ENCODE measurements at regions not wholly inside any gene's neighbourhood (a gene's known extent, or its start where the extent isn't known, plus 50 kb on each side); places are given as distances from the start of the nearest gene placed in this dataset.
"Not testable (repeated sequence)": the region's sequence is repeated elsewhere in the genome, so short reads cannot be mapped to it uniquely, and the experiment has no call there.

DNA sequence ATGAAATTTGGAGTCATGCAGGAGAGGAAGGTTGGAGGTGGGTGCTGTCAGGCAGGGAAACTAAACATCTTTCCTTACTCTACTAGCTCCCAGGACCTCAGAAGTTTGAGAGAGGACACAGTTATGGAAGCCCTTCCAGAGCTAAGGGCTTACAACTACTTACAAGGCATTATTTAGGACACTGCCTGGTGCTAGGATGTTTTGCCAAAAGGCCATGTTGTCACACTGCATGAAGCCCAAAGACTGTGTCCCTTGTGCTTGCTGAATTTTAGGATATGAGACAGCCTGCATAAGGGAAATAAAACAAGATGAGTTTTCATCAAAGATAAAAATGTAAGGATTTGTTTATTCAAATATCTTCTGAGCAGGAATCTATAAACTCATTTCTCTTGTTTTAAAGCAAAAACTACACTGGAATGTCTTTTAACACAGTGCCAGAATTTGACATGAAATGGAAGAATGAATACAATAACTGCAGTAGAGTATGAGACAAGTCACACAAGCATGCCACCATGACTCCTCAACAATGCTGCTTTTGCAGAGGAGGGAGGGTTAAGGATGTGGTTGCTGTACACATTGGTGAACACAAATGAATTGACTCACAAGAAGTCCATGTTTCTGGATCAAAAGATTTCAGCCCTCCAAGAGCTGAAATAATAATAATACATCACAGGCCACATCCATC lies 258.4 kb downstream of the SPRY2 start:
- TF ChIP-seq ZNF274 (IDR thresholded peaks at IDR 0.05; ENCODE audit: low read depth, low read length) = no peak
- H3K4me3 ChIP-seq (ENCODE audit: low read length) = no peak overlapping the region

DNA sequence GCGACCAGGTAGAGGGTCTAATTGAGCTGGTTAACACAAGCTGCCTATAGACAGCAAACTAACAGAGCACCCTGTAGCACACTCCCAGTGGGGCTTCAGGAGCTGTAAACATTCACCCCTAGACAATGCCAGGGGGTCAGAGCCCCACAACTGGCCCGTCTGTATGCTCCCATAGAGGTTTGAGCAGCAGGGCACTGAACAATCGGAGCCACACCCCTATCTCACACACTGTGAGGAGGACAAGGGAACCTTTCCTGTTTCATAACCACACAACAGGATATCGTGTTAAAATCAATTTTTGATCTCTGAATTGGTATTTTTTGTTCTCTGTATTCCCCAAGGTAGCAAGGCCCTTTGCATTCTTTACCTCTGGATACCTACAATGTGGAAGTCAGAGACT lies 266.1 kb downstream of the SPRY2 start:
- TF ChIP-seq ZNF274 (IDR thresholded peaks at IDR 0.05; ENCODE audit: low read depth, low read length) = no peak
- H3K4me3 ChIP-seq (ENCODE audit: low read length) = no peak overlapping the region

DNA sequence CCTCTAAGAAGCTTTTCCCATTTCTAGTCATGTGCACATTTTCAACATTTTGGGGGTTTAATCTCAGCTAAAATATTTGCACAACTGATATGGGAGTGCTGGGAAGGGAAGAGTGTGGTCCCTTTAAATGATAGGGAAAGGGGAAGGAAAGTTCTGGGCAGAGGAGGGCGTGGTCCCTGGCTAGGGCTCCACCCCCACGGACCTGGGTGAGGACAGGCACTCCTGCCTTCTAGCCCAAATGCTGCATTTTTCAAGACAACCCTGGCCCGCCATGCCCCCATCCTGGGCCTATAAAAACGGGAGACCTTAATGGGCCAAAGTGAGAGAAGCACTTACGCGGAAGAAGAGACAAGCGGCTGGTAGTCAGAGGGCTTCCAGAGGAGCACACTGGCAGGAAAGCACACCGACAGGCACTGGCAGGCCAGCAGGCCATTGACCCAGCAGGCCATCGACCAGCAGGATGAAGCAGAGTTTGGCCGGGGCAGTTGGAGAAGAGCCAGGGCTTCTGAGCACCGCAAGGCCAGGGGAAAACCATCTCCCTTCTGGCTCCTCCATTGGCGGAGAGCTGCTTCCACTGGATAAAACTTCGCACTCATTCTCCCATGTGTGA lies 266.7 kb downstream of the SPRY2 start:
- no peak for TF ChIP-seq ZNF274 (IDR thresholded peaks at IDR 0.05; ENCODE audit: low read depth, low read length)
- no peak overlapping the region for H3K4me3 ChIP-seq (ENCODE audit: low read length)

DNA sequence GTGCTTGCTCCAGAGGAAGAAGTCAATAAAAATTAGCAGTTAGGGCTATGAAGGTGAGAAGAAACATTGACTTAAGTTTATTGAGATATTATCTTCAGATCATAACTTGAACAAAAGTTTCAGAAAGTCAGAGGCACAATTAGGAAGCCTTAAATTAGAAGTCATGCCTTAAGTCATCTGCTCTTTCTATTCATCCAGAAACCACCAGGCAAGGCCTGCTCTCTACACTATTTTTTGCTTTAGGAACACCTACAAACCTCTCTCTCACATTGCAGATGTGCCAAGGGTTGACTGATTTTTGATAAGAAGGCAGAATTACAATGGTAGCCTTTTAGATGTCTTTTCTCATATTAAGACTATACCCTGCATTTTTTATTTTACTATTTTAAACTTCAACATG lies 268.7 kb downstream of the SPRY2 start:
- no peak overlapping the region for H3K4me3 ChIP-seq (ENCODE audit: low read length)
- TF ChIP-seq ZNF274 (IDR thresholded peaks at IDR 0.05; ENCODE audit: low read depth, low read length) = no peak

DNA sequence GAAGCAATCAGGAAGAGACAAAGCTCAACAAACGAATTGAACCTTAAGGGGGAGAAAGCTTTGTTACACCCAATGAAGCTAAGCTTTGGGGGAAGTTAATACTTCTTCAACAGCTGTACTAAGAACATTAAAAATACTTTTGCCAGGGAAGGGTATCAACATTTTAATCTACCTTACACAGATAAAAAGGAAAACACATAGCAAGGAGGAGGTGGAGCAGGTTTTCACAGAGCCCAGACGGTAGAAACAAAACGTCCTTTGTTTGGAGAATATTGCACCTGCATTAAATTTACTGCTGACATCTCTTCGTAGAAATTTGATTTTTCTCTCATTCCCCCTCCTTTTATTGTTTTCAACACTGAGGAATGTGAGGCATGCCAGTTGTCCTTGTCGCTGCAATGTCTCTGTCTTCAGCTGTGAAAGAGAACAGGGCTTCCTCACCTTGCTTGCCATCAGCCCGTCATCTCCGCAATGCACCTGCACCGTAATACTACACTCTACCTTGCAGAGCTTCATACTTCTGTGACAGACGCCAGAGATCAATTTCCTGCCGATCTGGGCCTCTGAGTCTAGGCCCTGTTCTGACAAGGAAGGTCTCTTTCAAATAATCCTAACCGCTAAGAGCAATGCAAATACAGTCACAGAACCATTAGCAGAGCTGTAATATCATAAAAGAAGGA lies 270.8 kb downstream of the SPRY2 start:
- no peak overlapping the region for H3K4me3 ChIP-seq (ENCODE audit: low read length)
- TF ChIP-seq ZNF274 (IDR thresholded peaks at IDR 0.05; ENCODE audit: low read depth, low read length) = no peak

DNA sequence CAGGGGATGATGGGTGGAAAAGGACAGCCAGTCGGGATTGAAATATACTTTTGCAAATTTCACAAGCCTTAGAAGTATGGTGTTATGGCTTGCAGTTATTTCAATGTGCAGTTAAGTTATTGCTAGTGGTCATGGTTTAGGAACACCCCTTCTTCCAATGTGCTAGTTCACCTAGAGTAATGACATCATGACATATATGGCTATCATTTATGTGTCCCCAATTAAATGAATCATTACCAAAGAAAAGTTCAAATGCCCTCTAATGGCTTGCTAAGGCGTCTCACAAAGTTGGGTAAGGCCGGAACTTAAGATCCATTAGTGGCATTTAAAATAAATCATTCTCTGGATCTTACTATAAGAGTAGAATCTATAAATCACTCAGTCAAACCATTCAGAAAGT lies 271.6 kb downstream of the SPRY2 start:
- TF ChIP-seq ZNF274 (IDR thresholded peaks at IDR 0.05; ENCODE audit: low read depth, low read length) = no peak
- H3K4me3 ChIP-seq (ENCODE audit: low read length) = no peak overlapping the region

DNA sequence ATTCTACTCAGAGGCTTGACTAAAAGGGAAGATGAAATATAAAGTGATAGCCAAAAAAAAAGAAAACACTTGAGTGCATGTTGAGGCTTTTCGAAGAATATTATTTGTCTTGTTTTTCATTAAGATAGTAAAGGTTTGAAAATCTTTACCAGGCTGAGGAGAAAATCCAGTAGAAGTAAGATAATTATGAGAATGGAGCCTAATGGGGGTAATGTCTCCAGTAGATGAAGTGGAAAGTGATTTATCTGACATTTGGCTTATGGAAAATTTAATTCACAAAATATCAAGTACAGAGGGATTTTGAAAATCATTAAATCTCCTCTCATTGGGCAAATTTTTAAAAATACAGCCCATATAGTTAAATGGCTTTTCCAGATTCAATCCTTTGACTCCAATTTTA lies 274.9 kb downstream of the SPRY2 start:
- TF ChIP-seq ZNF274 (IDR thresholded peaks at IDR 0.05; ENCODE audit: low read depth, low read length) = no peak
- H3K4me3 ChIP-seq (ENCODE audit: low read length) = no peak overlapping the region

DNA sequence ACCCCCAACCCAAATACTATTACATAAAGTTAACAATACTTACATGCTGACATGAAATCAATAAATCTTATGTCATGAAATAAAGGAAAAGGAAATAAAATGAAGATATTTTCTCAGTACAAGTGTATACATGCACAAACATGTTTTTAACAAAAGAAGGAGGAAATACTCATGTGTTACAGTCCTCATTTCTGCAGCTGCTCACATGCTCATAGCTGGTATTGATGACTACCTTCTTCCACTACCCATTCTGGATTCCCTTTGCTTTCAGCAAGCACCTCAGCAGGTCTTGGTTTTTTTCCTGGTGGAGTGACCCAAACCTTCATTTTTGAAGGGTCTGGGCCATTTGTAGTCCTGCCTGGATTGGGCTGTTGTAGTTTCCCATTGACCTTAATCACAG lies 278.5 kb downstream of the SPRY2 start:
- H3K4me3 ChIP-seq (ENCODE audit: low read length) = not testable (repeated sequence)

- no peak for TF ChIP-seq ZNF274 (IDR thresholded peaks at IDR 0.05; ENCODE audit: low read depth, low read length)
- H3K4me3 ChIP-seq (ENCODE audit: low read length) = no peak overlapping the region
Measured at GRCh38 chr13:80059789-80060188, 281.1 kb downstream of the SPRY2 start.

DNA sequence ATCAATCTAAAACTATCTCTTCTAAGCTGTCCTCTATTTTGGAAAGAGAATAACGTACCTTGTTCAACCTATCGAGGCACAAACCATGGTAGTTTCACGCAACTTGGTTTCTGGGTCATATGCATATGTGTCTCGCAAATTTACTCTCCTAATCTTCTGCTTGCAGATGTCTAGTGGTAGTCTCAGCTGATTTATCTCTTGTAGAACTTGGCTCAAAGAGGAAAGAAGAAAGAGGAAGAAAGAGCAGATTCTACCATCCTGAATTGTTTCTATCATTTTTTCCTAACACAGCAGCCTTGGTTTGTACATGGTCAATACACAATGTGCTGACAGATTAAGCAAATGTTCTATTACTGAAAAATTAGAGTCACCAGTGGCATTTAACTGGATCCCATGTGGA lies 282.3 kb downstream of the SPRY2 start:
- TF ChIP-seq ZNF274 (IDR thresholded peaks at IDR 0.05; ENCODE audit: low read depth, low read length) = no peak
- H3K4me3 ChIP-seq (ENCODE audit: low read length) = no peak overlapping the region

DNA sequence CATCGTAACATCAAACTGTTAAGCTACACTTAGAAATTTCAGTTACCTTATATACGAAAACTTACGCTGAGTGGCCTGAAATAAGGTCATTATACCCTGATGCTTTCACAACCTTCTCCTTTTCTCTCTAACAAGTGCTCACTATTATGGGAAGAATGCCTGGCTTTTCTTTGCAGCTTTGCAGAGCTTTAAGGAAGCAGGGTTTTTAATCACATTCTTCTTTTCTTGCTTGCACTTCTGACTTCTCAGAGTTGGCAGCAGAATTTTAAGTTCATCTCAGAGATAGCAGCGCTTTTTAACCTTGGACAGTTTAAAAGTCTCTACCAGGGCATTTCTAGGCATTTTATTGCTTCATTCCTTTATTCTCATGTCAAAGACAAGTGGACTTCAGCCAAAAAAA lies 285.1 kb downstream of the SPRY2 start:
- H3K4me3 ChIP-seq (ENCODE audit: low read length) = no peak overlapping the region
- no peak for TF ChIP-seq ZNF274 (IDR thresholded peaks at IDR 0.05; ENCODE audit: low read depth, low read length)

GRCh38 chr13:80054806-80055205 lies 286.1 kb downstream of the SPRY2 start:
- no peak for TF ChIP-seq ZNF274 (IDR thresholded peaks at IDR 0.05; ENCODE audit: low read depth, low read length)

DNA sequence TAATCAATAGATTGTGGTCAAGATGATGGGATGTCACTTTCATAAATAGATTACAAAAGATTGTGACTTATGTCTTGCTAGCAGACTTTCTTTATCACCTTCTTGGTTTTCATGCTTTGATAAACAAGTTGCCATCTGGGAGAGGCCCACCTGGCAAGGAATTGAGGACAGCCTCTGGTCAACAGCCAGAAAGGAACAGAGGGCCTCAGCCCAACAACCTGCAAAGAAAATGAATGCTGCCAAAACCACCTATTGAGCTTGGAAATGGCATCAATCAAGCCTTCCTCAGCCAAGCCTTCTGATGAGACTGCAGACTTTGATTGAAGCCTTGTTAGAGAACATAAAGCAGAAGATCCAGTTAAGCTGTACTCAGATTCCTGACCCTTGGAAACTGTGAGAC lies 288.6 kb downstream of the SPRY2 start:
- H3K4me3 ChIP-seq (ENCODE audit: low read length) = no peak overlapping the region
- no peak for TF ChIP-seq ZNF274 (IDR thresholded peaks at IDR 0.05; ENCODE audit: low read depth, low read length)

More at GRCh38 chr13:80054806-80055205, 286.1 kb downstream of the SPRY2 start:
- no peak overlapping the region for H3K4me3 ChIP-seq (ENCODE audit: low read length)

DNA sequence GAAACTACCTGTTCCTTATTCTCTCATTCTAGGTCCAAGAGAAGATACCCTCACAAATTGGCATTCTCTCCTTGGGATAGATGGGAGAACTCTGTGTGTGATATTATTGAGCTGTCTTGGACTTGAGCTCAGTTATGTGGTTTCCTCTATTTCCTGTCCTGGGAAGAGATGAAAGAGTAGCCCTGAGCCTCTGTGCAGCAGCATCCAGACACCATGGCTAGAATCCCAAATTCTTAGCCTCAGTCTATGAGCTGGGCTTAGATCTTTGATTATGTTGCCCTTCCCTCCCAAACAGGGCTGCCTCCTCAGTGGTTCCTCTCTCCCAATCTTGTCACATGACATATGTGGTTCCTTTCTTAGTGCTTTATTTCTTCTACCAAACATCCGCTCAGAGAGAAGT lies 290.7 kb downstream of the SPRY2 start:
- H3K4me3 ChIP-seq (ENCODE audit: low read length) = no peak overlapping the region
- TF ChIP-seq ZNF274 (IDR thresholded peaks at IDR 0.05; ENCODE audit: low read depth, low read length) = no peak

GRCh38 chr13:80048802-80049201 lies 292.1 kb downstream of the SPRY2 start:
- no peak for TF ChIP-seq ZNF274 (IDR thresholded peaks at IDR 0.05; ENCODE audit: low read depth, low read length)
- no peak overlapping the region for H3K4me3 ChIP-seq (ENCODE audit: low read length)

Measured in GM08714 (cell line).